Neuronal stem cell (in vitro differentiated cells): ENCODE measurements at regions not wholly inside any gene's neighbourhood (a gene's known extent, or its start where the extent isn't known, plus 50 kb on each side); places are given as distances from the start of the nearest gene placed in this dataset.

Experiments
- DNase-seq: peaks from one replicate; pipeline ENCODE4 v3.0.0-alpha.2; 2013; ENCODE audit warnings: low spot score
- H2AFZ ChIP-seq: one replicate; pipeline ENCODE4 v1.6.1; 2013; ENCODE audit warnings: mild to moderate bottlenecking, low read length, inconsistent platforms
- H2AK5ac ChIP-seq: 2 replicates; pipeline ENCODE4 v1.6.1; 2013; ENCODE audit warnings: low read depth, mild to moderate bottlenecking, inconsistent platforms, low read length, moderate library complexity, mixed read lengths
- H2BK120ac ChIP-seq: 2 replicates; pipeline ENCODE4 v1.6.1; 2013; ENCODE audit warnings: low read depth, mild to moderate bottlenecking, inconsistent platforms, low read length, moderate library complexity, mixed read lengths
- H2BK12ac ChIP-seq: one replicate; pipeline ENCODE4 v1.6.1; 2013; ENCODE audit warnings: low read length, inconsistent platforms
- H2BK15ac ChIP-seq: 2 replicates; pipeline ENCODE4 v1.6.1; 2013; ENCODE audit warnings: mild to moderate bottlenecking, low read length, inconsistent platforms, mixed read lengths
- H2BK5ac ChIP-seq: one replicate; pipeline ENCODE4 v1.6.1; 2013; ENCODE audit warnings: inconsistent platforms, mild to moderate bottlenecking, low read length, moderate library complexity
- H3K14ac ChIP-seq: one replicate; pipeline ENCODE4 v1.6.1; 2013; ENCODE audit warnings: low read length, inconsistent platforms
- H3K18ac ChIP-seq: 2 replicates; pipeline ENCODE4 v1.6.1; 2013; ENCODE audit warnings: low read length, inconsistent platforms
- H3K23ac ChIP-seq: 2 replicates; pipeline ENCODE4 v1.6.1; 2013; ENCODE audit warnings: low read depth, mild to moderate bottlenecking, mixed read lengths, low read length, inconsistent platforms; ENCODE audit not compliant: poor library complexity
- H3K27ac ChIP-seq: replicated peaks from 3 replicates; pipeline ENCODE4 v1.5.1; 2013; ENCODE audit warnings: low read length, inconsistent platforms
- H3K27me3 ChIP-seq, 3 experiments: 2 replicates each; pipeline ENCODE4 v1.6.1; 2013; ENCODE audit warnings: low read length in 3 of 3, mild to moderate bottlenecking in 2 of 3, inconsistent platforms in 1 of 3, low read depth in 1 of 3, mixed read lengths in 1 of 3, moderate library complexity in 1 of 3; ENCODE audit not compliant: control insufficient read depth in 3 of 3, insufficient read depth in 3 of 3
- H3K36me3 ChIP-seq, 2 donors: replicated peaks in 1 of 2; 2 replicates each; pipeline ENCODE4 v1.6.1; 2013; ENCODE audit warnings: low read length in 2 of 2; ENCODE audit not compliant: control insufficient read depth in 2 of 2, insufficient read depth in 2 of 2
- H3K4ac ChIP-seq: 2 replicates; pipeline ENCODE4 v1.6.1; 2013; ENCODE audit warnings: inconsistent platforms, mild to moderate bottlenecking, low read length, moderate library complexity
- H3K4me1 ChIP-seq, 2 donors: 1 replicate in 1 of 2; 2 replicates in 1 of 2; pipeline ENCODE4 v1.6.1; 2013; ENCODE audit warnings: low read length in 2 of 2, low read depth in 1 of 2; ENCODE audit not compliant: control insufficient read depth in 2 of 2, insufficient read depth in 1 of 2
- H3K4me2 ChIP-seq: one replicate; pipeline ENCODE4 v1.6.1; 2013; ENCODE audit warnings: mild to moderate bottlenecking, low read length, inconsistent platforms; ENCODE audit not compliant: insufficient read depth, poor library complexity, severe bottlenecking
- H3K4me3 ChIP-seq, 2 donors: 2 replicates each; pipeline ENCODE4 v1.5.1; 2013; ENCODE audit warnings: low read length in 2 of 2, mild to moderate bottlenecking in 2 of 2, inconsistent platforms in 1 of 2, moderate library complexity in 1 of 2
- H3K79me1 ChIP-seq: one replicate; pipeline ENCODE4 v1.6.1; 2013; ENCODE audit warnings: low read depth, mild to moderate bottlenecking, inconsistent platforms, low read length, moderate library complexity
- H3K9ac ChIP-seq: one replicate; pipeline ENCODE4 v1.6.1; 2013; ENCODE audit warnings: mild to moderate bottlenecking, low read depth, low read length, inconsistent platforms; ENCODE audit not compliant: poor library complexity
- H3K9me3 ChIP-seq, 2 donors: replicated peaks in 1 of 2; 2 replicates each; pipeline versions ENCODE3 to v1.6.1; 2013; ENCODE audit warnings: low read length in 2 of 2, mild to moderate bottlenecking in 2 of 2, inconsistent platforms in 1 of 2, low read depth in 1 of 2, mixed read lengths in 1 of 2, moderate library complexity in 1 of 2; ENCODE audit not compliant: control insufficient read depth in 2 of 2, insufficient read depth in 1 of 2
- H4K8ac ChIP-seq: one replicate; pipeline ENCODE4 v1.6.1; 2013; ENCODE audit warnings: low read depth, mild to moderate bottlenecking, inconsistent platforms, low read length, moderate library complexity
- H4K91ac ChIP-seq: one replicate; pipeline ENCODE4 v1.6.1; 2013; ENCODE audit warnings: low read length, low read depth, mild to moderate bottlenecking, inconsistent platforms; ENCODE audit not compliant: poor library complexity
- WGBS, 2 donors: extraction: QIAGEN DNeasy Blood & Tissue Kit; methylation state at CpG; one replicate each; pipeline ENCODE4 v1.1.7; 2013; ENCODE audit warnings: missing lambda C conversion rate in 2 of 2, mixed read lengths in 1 of 2; ENCODE audit not compliant: insufficient read length in 2 of 2, insufficient replicate concordance in 1 of 2; ENCODE audit errors: extremely low coverage in 2 of 2; 5-methylcytosine and 5-hydroxymethylcytosine counted together

DNA sequence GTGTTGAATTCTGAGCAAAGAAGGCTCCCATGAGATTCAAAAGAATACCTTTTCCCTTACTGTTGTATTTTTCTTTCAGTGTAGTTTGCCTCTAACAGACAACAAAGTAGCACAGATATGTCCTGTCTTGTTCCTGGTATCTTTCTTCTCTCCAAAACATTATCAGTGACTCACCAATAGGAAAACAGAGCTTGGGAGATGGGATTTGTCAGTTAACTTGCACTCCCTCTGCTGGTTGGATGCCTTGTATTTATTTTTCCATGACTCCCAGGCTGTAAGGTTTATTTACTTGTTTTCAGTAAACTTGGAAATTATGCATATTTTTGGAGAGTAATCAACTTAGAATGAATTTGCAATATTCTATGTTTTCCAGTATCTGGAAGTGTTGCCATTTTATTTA is 129.7 kb downstream of the SAMD9 start:
- no peak overlapping the region for H4K91ac ChIP-seq
- no peaks in the 10 kb centered on the region for H3K79me1 ChIP-seq
- no peaks in the 10 kb centered on the region for H3K36me3 ChIP-seq
- H3K4me1 ChIP-seq: peaks cover 0 to 6% of the 10 kb centered on the region in 2 donors
- H2BK120ac ChIP-seq: no peak overlapping the region
- no peak overlapping the region for H3K4me3 ChIP-seq
- no peak overlapping the region for H3K4ac ChIP-seq
- H3K18ac ChIP-seq: no peak overlapping the region
- no peak overlapping the region for H4K8ac ChIP-seq
- H3K27me3 ChIP-seq: no peaks in the 10 kb centered on the region
- no peak overlapping the region for H3K9ac ChIP-seq
- no peak overlapping the region for H3K23ac ChIP-seq
- no peak overlapping the region for H2AK5ac ChIP-seq
- H3K14ac ChIP-seq: no peak overlapping the region
- H2BK12ac ChIP-seq: no peak overlapping the region
- H2AFZ ChIP-seq: peak overlapping the region; percentile 64
- H3K27ac ChIP-seq: no peak overlapping the region
- H3K4me2 ChIP-seq: no peak overlapping the region
- peaks cover 2 to 5% of the 10 kb centered on the region in 2 donors for H3K9me3 ChIP-seq
- H2BK5ac ChIP-seq: no peak overlapping the region
- H2BK15ac ChIP-seq: no peak overlapping the region
- DNase-seq: no peak

DNA sequence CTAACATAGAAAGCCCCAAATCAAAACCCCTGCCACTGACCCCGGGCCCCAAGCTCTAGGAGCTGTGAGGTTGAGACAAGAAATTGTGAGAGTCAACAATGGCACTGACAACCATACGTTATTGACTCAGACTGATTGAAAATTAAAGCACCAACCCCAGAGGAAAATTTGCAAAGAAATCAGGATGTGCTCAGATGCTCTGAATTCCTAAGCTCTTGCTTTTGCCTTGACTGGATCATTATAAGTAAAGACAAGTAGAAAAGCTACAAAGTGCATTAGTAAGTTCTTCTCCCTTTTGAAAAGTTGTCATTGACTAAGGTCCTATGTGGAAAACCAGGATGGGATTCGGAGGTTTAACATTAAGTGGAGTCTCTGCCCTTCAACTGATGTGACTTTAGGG is 130.2 kb downstream of the SAMD9 start:
- no peak overlapping the region for H2AK5ac ChIP-seq
- no peak for DNase-seq
- no peak overlapping the region for H3K4me3 ChIP-seq
- H4K91ac ChIP-seq: no peak overlapping the region
- H3K9me3 ChIP-seq: peaks cover 2 to 5% of the 10 kb centered on the region in 2 donors
- H3K4me1 ChIP-seq: peaks cover 0 to 6% of the 10 kb centered on the region in 2 donors
- H3K27me3 ChIP-seq: no peaks in the 10 kb centered on the region
- H3K14ac ChIP-seq: no peak overlapping the region
- H3K9ac ChIP-seq: no peak overlapping the region
- no peaks in the 10 kb centered on the region for H3K36me3 ChIP-seq
- H2BK15ac ChIP-seq: no peak overlapping the region
- no peak overlapping the region for H2BK12ac ChIP-seq
- no peak overlapping the region for H2BK120ac ChIP-seq
- H3K23ac ChIP-seq: no peak overlapping the region
- no peak overlapping the region for H3K27ac ChIP-seq
- no peak overlapping the region for H3K4ac ChIP-seq
- H2BK5ac ChIP-seq: no peak overlapping the region
- no peak overlapping the region for H3K18ac ChIP-seq
- H3K4me2 ChIP-seq: no peak overlapping the region
- H2AFZ ChIP-seq: peak overlapping the region; percentile 64
- H3K79me1 ChIP-seq: no peaks in the 10 kb centered on the region
- WGBS, 2 donors: no CpG with 5 or more reads among the region's 3 CpGs
- H4K8ac ChIP-seq: no peak overlapping the region

- H4K91ac ChIP-seq: no peak overlapping the region
- peaks cover 2 to 5% of the 10 kb centered on the region in 2 donors for H3K9me3 ChIP-seq
- H3K14ac ChIP-seq: no peak overlapping the region
- no peak overlapping the region for H2BK12ac ChIP-seq
- no peak overlapping the region for H3K4me2 ChIP-seq
- no peak overlapping the region for H2BK120ac ChIP-seq
- H4K8ac ChIP-seq: no peak overlapping the region
- H2AK5ac ChIP-seq: no peak overlapping the region
- H3K18ac ChIP-seq: no peak overlapping the region
- no peak overlapping the region for H3K9ac ChIP-seq
- H3K79me1 ChIP-seq: no peaks in the 10 kb centered on the region
- DNase-seq: no peak
- H3K36me3 ChIP-seq: no peaks in the 10 kb centered on the region
- no peak overlapping the region for H3K4me3 ChIP-seq
- no peak overlapping the region for H2BK5ac ChIP-seq
- no peak overlapping the region for H2BK15ac ChIP-seq
- H3K27me3 ChIP-seq: no peaks in the 10 kb centered on the region
- no peak overlapping the region for H3K4ac ChIP-seq
- peak overlapping the region; percentile 64 for H2AFZ ChIP-seq
- H3K4me1 ChIP-seq: peaks cover 0 to 6% of the 10 kb centered on the region in 2 donors
- H3K23ac ChIP-seq: no peak overlapping the region
- no peak overlapping the region for H3K27ac ChIP-seq
These were observed 130.7 kb downstream of the SAMD9 start for GRCh38 chr7:92987095-92987494.

DNA sequence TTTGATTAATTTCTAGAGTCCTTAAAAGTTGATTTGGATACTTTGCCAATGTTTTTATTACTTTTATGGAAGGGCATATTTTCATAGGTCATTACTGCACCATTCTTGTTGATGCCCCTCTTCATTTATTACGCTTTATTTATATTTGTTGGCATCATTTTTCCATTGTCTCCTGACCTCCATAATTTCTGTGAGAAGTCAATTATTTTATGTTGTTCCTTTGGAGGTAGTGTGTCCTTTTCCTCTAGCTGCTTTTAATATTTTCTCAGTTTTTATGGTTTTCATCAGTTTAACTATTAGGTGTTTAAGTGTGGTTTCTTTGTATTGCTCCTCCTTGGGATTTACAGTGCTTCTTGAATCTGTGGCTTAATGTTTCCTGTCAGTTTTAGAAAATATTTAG is 134.9 kb downstream of the SAMD9 start:
- H3K23ac ChIP-seq: no peak overlapping the region
- no peak for DNase-seq
- no peaks in the 10 kb centered on the region for H3K36me3 ChIP-seq
- peaks cover 2 to 5% of the 10 kb centered on the region in 2 donors for H3K9me3 ChIP-seq
- no peak overlapping the region for H2AFZ ChIP-seq
- no peak overlapping the region for H3K14ac ChIP-seq
- no peak overlapping the region for H3K27ac ChIP-seq
- H3K79me1 ChIP-seq: no peaks in the 10 kb centered on the region
- no peak overlapping the region for H2AK5ac ChIP-seq
- H2BK12ac ChIP-seq: no peak overlapping the region
- no peak overlapping the region for H4K91ac ChIP-seq
- no peak overlapping the region for H3K18ac ChIP-seq
- no peak overlapping the region for H3K9ac ChIP-seq
- peaks cover 0 to 6% of the 10 kb centered on the region in 2 donors for H3K4me1 ChIP-seq
- no peak overlapping the region for H2BK5ac ChIP-seq
- no peak overlapping the region for H3K4me2 ChIP-seq
- no CpG with 5 or more reads among the region's 1 CpG for WGBS, 2 donors
- no peak overlapping the region for H3K4ac ChIP-seq
- no peak overlapping the region for H2BK120ac ChIP-seq
- no peaks in the 10 kb centered on the region for H3K27me3 ChIP-seq
- H4K8ac ChIP-seq: no peak overlapping the region
- no peak overlapping the region for H3K4me3 ChIP-seq
- H2BK15ac ChIP-seq: no peak overlapping the region
